GM21381 (cell line): ENCODE measurements at regions not wholly inside any gene's neighbourhood (a gene's known extent, or its start where the extent isn't known, plus 50 kb on each side); places are given as distances from the start of the nearest gene placed in this dataset.
"Not testable (repeated sequence)": the region's sequence is repeated elsewhere in the genome, so short reads cannot be mapped to it uniquely, and the experiment has no call there.

Source experiments
- ATAC-seq: cut with Tn5 transposase; IDR thresholded peaks from one replicate; pipeline ENCODE4 v1.9.1; 2021; ENCODE audit warnings: mild to moderate bottlenecking, moderate library complexity; ENCODE audit not compliant: unreplicated experiment

GRCh38 chr15:30470601-30471365 lies 56.7 kb upstream of the GOLGA8R start:
- ATAC-seq: peak; percentile 89

DNA sequence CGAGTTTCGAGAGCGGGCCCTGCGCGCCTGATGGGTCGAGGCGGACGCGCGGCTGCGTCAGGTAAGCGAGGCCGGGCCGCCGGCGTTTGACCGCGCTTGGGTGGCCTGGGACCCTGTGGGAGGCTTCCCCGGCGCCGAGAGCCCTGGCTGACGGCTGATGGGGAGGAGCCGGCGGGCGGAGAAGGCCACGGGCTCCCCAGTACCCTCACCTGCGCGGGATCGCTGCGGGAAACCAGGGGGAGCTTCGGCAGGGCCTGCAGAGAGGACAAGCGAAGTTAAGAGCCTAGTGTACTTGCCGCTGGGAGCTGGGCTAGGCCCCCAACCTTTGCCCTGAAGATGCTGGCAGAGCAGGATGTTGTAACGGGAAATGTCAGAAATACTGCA lies 57.3 kb upstream of the GOLGA8R start:
- ATAC-seq: peak; percentile 3

DNA sequence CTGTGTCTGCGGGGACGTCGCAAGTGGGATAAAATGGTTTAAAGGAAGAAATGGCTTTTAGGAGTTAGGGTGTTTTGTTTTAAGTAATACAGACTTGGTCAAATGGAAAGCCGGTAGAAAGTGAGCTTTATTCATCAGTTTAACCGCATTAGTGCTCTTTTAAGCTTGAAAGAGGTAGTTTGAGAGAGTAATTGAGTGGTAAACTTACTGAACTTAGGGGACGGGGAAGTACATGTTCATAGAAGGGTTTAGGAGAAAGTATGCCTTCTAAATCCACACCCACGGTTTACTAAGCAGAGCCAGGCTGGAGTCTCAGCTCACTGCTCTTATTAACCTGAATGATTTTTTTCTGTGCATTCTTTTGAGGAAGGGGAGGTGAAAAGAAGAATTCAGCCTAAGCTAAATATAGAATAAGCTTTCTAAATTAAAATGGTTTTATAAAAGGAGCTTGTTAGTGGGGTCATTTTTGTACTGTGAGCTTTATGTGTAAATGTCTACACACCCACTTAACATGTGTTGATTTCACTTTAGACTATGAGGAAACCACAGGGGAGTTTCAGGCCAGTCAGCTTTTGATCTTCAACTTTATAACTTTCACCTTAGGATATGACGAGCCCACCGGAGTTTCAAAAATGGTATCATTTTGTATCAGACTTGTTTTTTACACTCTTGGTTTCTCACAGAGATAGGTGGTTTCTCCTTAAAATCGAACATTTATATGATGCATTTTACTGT lies 57.9 kb upstream of the GOLGA8R start:
- ATAC-seq: not testable (repeated sequence)

GRCh38 chr15:30484887-30485286 lies 67.0 kb upstream of the GOLGA8Q start:
- not testable (repeated sequence) for ATAC-seq

DNA sequence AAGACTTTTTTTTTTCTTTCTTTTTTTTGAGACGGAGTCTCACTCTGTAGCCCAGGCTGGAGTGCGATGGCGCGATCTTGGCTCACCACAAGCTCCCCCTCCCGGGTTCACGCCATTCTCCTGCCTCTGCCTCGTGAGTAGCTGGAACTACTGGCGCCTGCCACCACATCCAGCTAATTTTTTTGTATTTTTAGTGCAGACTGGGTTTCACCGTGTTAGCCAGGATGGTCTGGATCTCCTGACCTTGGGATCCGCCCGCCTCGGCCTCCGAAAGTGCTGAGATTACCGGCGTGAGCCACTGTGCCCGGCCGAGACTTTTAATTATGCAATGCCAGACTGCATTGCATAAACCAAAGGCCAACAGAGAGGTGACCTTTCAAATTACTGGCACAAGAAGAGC lies 62.6 kb upstream of the GOLGA8Q start:
- ATAC-seq: not testable (repeated sequence)

- not testable (repeated sequence) for ATAC-seq
These were observed 61.5 kb upstream of the GOLGA8Q start for GRCh38 chr15:30490334-30490733.

DNA sequence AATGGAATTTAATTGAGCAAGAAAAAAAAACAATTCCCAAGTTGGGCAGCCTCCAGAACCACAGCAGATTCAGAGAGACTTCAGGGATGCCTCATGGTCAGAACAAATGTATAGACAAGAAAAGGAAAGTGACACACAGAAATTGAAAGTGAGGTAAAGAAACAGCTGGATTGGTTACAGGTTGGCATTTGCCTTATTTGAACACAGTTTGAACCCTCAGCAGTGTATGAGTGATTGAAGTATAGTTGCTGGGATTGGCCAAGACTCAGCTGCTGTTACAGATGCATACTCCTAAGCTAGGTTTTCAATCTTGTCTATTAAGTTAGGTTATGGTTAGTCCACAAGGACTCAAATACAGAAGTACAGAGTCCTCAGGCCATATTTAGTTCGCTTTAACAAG lies 57.9 kb upstream of the GOLGA8Q start:
- ATAC-seq: not testable (repeated sequence)

DNA sequence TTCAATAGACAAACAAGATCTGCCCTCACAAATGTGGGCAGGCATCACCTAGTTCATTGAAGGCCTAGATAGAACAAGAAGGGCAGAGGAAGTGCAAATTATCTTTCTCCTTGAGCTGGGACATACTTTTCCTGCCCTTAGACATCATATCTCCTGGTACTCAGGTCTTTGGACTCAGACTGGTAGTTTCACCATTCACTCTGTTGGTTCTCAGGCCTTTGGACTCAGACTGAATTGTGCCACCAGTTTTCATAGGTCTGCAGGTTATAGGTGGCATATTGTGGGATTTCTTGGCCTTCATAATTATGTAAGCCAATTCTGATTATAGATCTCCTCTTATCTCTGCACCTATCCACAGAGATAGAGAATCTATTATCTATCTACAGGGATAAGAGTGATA lies 54.6 kb upstream of the GOLGA8Q start:
- not testable (repeated sequence) for ATAC-seq

GRCh38 chr15:30499233-30499632 lies 52.6 kb upstream of the GOLGA8Q start:
- ATAC-seq: not testable (repeated sequence)

GRCh38 chr15:30500511-30500910 lies 51.3 kb upstream of the GOLGA8Q start:
- ATAC-seq: not testable (repeated sequence)
